ENCODE measurements at regions not wholly inside any gene's neighbourhood (a gene's known extent, or its start where the extent isn't known, plus 50 kb on each side); places are given as distances from the start of the nearest gene placed in this dataset.
"Not testable (repeated sequence)": the region's sequence is repeated elsewhere in the genome, so short reads cannot be mapped to it uniquely, and the experiment has no call there.

DNA sequence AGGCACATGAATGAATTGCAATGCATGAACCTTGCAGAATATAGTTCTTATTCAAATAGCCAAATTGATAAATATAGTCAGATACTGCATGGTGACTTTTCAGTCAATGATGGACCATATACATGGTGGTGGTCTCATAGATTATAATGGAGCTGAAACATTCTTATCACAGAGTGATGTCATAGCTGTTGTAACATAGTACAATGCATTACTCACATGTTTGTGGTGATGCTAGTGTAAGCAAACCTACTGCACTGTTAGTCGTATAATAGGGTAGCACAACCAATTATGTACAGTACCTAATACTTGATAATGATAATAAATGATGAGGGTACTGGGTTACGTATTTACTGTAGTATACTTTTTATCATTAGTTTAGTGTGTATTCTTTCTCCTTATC is 280.3 kb downstream of the BCAT1 start:
- DNase-seq (ENCODE audit: low read depth), result peak; percentile 11

DNA sequence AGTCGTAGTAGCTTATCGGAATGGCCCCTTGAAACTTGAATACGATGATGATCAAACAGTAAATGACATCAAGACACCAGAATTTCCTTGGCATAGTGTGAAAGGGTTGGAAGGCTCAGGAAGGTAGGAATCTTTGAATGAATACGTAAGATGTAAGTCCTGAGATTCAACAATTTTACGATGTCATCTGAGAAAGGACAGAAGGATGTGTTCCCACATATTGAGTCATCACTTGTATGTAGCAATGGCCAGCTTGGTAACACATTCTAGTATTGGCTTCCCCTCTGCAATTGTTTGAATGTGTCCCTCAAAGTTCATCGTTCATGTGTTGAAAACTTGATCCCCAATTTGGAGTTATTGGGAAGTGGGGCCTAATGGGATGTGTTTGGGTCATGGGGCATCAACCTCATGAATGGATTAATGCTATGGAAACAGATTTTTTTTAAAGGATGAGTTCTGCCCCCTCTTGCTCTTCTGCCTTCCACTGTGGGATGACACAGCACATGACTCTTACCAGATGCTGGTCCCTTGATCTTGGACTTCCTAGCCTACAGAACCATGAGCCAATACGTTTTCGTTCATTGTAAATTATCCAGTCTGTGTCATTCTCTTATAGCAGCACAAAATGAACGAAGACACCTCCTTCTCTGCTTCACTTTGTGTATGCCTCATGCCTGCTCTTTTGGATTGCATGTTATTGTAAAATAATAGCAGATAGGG is 284.6 kb downstream of the BCAT1 start:
- peak; percentile 36 for DNase-seq (ENCODE audit: low read depth)

DNA sequence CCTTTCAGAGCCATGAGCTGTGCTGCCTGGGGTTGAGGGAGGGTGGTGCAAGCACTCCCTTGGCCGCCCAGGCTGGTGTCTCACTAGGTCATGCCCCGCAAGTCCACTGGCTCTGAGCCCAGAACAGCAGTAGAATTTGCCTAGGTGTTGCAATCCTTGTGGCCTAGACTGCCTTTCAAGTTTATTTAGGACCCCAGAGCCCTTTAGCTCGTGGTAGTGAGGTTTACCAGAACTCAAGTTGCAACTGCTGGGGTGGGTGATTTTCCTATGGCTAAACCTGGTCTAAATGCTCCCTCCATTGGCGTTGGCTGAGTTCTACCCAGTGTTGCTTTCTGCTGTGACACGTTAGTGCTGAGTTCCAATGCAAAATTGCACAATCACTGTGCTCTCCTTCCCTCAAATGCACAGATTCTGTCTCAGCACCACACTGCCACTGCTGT is 287.2 kb downstream of the BCAT1 start:
- peak; percentile 91 for DNase-seq (ENCODE audit: low read depth)

DNA sequence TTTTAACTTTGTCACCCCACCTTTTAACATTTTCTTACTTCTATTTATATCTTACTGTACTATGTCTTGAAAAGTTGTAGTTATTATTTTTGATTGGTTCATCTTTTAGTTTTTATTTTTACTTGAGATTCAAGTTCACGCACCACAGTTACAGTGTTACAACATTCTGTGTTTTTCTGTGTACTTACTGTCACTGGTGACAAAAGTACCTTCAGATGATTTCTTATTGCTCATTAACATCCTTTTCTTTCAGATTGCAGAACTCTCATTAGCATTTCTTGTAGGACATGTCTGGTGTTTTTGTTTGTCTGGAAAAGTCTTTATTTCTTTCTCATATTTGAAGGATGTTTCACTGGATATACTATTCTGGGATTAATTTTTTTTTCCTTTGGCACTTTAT is 289.9 kb downstream of the BCAT1 start:
- DNase-seq (ENCODE audit: low read depth), result no peak

DNA sequence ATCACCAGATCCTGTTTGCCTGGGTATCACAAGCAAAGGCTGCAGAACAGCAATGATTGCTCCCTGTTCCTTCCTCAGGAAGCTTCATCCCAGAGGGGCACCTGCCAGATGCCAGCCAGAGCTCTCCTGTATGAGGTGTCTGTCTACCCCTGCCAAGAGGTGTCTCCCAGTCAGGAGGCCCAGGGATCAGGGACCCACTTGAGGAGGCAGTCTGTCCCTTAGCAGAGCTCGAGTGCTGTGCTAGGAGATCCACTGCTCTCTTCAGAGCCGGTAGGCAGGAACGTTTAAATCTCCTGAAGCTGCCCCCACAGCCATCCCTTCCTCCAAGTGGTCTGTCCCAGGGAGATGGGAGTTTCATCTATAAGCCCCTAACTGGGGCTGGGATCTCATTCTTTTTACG is 294.6 kb downstream of the BCAT1 start:
- not testable (repeated sequence) for DNase-seq (ENCODE audit: low read depth)

DNA sequence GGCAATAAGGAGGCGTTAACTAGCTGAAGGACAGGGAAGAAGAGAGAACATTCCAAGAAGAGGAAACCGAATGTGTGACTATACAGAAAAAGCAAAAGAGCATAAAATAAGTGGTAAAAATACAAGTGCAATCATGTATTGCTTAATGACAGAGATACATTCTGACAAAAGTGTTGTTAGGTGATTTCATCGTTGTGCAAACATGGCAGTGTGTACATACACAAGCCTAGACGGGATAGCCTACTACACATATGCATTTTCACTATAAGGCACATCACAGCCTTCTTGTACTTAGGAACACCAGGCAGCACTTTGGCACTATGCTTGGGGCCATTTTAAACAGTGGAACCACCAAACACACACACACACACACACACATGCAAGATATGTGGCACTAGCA is 299.3 kb downstream of the BCAT1 start:
- DNase-seq (ENCODE audit: low read depth), result no peak

DNA sequence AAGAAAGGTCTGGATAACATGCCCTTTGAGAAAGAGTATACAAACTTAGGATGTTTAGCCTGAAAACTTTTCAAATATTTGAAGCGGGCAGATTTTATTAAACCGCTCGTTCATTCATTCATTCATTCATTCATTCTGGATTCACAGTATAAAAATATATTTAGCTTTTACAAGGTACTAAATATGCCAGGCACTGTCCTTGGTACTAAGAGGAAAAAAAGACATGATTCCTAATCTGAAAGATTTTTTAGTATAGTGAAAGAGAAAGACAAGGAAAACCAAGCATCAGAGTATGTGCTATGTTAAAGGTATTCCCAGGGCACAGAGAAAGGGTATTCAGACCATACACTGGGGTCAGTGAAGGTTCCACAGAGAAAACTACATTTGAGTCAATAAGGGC is 299.7 kb downstream of the BCAT1 start:
- DNase-seq (ENCODE audit: low read depth), result no peak

DNA sequence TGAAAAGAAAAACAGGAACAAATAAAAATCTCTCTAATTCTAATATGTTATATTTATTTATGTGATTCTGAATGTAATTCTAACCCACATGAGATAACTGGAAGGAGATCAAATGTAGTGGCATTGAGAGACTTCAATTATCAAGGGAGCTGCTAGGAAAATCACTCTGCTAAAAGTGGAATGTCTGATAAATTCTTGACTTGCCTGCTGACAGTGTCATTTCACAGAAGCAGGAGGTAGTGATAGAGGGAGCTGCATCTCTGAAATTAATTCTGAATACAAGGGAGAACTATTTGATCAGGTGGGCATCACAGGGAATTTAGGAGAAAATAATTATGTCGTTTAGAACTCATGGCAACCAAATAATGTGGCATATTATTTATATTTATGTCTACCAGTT is 303.6 kb downstream of the BCAT1 start:
- DNase-seq (ENCODE audit: low read depth), result no peak

DNA sequence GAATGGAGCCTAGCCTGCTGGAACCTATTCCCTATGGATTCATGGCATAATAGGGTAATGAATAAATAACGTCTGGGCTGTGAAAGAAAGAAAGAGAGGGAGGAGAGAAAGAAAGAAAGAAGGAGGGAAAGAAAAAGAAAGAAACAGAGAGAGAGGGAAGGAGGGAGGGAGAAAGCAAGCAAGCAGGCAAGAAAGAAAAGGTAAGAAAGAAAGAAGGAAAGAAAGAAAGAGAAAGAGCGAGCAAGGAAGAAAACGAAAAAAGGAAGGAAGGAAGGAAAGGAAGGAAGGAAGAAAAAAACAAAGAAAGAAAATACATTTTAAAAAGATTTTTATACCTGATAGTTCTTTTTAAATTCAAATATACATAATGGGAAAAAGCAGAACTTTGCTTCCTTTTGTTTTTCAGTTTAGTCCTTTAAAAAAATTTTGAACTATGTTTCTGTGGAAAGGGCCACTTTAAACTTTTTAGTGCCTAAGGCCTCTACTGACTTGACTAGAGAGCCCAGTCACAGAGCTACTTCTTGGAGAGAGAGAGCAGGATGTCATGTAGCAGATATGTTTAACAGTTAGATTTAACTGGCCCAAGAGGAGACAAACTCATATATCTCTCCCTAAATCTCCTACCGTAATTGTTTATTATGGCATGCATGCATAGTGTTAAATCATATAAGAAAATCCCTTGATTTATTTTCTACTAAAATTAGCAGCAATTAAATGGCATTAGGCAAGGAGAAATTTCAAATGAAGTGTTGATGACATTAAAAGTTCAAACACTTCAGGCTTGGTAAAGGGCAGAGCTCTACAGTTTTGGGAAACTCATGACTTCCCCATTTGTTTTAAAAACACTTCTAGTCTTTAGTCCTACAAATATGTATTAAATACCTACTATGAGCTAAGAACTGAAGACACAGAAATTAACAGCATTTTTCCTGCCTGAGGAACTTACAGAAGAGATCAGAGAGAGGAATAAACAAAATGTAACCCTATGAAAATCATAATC is 305.5 kb downstream of the BCAT1 start:
- no peak for DNase-seq (ENCODE audit: low read depth)

DNA sequence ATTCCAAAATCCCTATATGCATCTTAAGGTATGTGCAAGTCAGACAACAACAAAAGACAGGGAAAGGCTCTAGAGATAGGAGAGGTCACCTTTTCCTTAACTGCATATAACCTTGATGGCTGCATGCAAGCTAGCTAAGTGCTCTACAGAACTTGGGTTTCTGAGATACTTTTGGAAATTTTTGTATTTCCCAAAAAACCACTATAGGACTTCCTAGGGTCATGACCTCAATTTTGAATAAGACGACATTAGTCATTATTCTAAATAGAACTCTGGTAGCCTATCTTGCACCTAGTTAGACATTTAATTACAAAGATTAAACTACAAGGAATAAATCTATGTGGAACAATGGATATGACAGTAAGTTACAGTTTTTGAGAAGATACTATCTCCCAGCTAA is 309.3 kb downstream of the BCAT1 start:
- DNase-seq (ENCODE audit: low read depth), result no peak

DNA sequence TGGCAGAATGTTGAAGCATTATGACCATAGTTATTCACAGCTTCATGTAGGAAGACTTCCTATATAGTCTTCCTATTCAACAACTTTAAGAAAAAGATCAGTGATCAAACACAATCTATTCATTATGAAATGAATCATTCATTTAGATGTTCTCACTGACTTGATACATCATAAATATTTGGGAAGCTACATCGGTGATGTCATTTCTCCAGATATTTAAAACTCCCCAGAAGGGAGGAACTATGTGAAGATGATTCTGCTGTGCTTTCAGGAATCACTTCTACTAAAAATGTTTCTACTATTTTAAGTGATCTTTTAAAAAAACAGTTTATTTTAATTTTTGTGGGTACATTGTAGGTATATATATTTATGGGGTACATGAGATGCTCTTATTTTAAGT is 316.4 kb downstream of the BCAT1 start:
- DNase-seq (ENCODE audit: low read depth), result no peak

DNA sequence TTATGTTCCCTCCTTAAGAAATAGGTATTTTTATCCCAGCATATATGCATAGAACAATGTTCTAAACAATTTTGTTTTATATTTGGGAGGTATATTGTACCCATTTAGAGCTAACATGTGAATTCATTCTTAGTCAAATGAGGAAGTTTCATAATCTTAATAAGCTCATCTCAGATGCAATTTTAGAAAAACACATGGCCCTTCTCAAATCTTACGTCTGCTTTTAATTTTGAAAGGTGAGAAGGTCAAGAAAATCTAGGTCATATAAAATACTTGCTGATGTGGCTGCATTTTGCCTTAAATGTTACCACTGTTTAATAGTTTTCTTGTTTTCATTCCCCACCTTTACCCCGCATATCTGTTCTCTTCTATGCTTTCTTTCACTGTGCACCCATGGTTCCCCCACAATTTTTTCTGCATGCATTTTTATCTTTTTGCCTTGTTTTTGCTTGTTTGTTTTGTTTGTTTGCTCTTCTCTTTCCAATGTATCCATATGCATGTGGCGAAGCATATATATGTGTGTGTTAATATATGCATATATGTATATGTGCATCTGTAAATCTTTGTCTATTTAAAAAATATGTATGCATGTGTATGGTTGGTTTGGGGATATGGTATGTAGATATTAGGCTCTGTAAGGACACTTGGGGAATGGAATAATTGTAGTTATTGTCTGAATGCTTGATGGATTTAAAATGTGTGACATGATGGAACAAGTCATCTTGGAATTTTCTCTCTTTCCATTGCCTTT is 317.1 kb downstream of the BCAT1 start:
- DNase-seq (ENCODE audit: low read depth), result no peak

DNA sequence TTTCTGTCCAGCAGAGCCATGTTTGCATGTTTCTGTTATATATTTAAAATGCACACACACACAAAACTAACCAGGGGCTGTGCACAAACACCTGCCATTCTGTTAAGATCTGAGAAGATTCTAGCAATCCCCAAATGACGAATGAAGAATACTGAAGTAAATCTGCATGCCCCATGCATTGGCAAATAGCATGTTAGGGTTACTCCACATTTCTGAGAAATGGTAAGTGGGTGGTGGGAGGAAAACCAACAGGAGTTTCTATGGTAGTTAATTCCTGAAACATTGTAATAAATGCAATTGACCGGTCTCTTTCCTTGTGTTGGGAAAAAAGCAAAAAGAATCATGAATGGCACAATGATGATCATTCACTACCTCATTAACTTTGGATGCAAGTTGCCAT is 318.0 kb downstream of the BCAT1 start:
- no peak for DNase-seq (ENCODE audit: low read depth)

DNA sequence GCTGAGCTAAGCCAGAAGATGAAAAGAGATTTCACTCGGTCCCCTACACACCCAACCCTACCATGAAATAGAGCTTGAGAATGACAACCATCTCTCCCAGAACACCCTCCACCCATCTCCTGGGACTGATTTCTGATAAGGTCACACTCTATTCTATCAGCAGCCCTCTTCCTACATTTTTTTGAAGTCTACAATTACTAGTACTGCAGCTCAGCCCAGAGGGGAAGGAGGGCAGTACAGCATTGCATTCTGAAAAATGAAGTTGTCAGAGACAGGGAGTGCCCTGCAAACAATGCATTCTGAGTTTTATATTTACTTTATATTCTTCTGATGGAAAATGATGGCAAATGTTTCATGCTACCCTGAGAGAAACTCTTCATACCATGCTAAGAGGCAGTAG is 318.5 kb downstream of the BCAT1 start:
- DNase-seq (ENCODE audit: low read depth), result no peak

DNA sequence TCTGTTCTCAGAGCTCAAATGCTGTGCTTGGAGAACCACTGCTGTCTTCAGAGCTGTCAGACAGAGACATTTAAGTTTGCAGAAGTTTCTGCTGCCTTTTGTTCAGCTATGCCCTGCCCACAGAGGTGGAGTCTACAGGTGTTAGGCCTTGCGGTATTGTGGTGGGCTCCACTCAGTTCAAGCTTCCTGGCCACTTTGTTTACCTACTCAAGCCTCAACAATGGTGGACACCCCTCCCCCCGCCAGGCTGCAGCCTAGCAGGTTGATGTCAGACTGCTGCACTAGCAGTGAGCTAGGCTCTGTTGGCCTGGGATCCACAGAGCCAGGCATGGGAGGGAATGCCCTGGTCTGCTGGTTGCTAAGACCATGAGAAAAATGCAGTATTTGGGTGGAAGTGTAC is 323.8 kb downstream of the BCAT1 start:
- DNase-seq (ENCODE audit: low read depth), result no peak

DNA sequence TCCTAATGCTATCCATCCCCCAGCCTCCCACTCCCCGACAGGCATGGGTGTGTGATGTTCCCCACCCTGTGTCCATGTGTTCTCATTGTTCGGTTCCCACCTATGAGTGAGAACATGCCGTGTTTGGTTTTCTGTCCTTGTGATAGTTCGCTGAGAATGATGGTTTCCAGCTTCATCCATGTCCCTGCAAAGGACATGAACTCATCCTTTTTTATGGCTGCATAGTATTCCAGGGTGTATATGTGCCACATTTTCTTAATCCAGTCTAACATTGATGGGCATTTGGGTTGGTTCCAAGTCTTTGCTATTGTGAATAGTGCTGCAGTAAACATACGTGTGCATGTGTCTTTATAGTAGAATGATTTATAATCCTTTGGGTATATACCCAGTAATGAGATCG is 328.9 kb downstream of the BCAT1 start:
- not testable (repeated sequence) for DNase-seq (ENCODE audit: low read depth)

DNA sequence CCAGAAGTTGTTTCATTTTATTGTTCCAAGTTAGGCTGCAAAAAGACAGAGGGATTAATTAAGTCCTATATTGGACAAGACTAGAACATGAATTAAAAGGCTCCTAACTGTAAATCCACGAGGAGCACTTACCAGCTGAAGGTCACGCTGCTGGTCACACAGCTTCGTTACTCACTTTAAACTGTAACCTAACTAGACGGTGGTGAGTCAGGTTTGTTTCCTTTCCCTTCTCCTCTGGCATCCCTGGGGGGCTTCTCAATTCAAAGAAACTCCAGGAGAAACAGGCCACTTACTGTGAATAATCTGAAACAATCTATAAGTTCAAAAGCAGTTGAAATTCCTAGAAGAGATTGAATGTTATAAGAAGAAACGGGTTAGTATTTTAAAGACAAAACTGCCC is 331.4 kb downstream of the BCAT1 start:
- DNase-seq (ENCODE audit: low read depth), result peak; percentile 61

DNA sequence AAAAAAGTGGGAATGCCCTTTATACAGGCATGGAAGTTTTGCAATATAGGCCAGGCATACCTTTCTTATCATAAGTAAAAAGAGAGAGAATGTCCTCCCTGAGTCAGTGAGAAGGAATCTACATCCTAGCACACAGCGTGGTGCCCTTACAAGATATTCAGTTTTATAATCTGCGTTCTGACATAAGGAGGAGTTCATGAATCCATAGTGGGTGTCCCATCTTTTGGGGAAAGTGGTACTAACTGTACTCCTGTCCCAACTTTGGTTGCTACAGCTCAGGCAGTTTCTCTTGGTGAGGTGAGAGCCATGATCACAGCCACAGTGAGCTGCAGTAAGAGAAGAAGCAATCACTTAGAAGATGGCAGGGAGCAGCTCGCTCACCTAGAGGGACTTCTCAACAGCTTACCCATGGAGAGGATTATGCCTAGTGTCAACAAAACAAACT is 332.9 kb downstream of the BCAT1 start:
- peak; percentile 45 for DNase-seq (ENCODE audit: low read depth)

DNA sequence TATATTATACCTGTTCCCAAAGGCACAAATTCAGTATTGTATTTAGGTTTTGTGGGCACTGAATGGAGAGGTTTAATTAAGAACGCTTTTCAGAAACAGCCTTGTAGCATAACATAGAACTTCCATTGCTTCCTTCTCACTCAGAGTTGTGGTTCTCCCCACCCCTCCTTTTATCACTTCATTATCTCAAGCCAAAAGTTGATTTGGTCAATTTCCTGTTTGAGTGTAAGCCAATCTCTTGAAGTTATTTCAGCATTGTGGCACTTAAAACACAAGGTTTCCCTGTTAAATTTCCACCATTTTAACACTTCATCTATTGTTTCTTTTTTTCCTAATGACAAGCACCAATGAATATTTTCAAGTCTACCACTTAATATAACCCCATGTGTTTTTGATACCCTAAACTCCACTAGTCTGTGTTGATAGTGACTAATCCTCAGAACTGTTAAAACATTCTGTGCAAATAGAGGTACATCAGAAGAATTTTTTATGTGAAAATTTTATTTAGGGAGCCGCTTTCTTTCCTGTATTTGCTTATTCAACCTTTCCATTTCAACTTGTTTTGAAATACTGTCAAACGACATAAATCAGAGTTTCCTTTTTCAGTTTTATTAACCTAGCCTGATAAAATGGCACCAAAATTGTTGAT is 340.1 kb downstream of the BCAT1 start:
- DNase-seq (ENCODE audit: low read depth), result peak; percentile 64

DNA sequence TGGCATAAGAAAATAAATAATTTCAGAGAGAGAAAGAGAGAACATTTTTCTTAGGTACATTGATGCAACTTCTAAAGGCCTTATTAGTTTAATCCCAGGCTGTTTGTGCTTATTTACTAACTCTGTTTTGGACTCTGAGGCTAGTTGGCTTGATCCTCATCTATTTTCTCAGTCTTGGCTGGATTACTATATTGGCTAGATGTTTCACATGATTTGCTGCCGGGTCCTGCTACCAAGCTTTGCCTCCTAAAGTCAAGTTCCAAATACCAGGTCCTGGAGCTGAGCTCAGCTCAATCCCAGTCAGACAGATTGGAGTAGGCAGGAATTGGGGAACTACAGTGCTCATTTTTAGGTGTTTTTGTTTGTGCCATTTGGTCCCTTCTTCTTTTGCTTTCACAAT is 340.8 kb downstream of the BCAT1 start:
- no peak for DNase-seq (ENCODE audit: low read depth)

DNA sequence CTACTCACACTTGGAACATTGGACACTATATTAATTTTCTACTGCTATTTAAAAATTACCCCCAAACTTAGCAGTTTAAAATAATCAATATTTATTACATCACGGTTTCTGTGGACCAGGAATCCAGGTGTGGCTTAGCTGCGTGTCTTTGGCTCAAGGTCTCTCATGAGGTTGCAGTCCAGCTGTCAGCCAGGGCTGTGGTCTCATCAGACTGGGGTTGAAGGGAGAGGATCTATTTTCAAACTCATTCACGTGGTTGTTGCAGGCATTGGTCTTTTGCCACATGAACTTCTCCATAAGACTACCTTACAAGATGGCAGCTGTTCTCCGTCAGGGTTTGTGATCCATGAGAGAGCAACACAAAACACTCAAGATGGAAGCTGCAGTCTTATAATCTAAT is 343.0 kb downstream of the BCAT1 start:
- no peak for DNase-seq (ENCODE audit: low read depth)

DNA sequence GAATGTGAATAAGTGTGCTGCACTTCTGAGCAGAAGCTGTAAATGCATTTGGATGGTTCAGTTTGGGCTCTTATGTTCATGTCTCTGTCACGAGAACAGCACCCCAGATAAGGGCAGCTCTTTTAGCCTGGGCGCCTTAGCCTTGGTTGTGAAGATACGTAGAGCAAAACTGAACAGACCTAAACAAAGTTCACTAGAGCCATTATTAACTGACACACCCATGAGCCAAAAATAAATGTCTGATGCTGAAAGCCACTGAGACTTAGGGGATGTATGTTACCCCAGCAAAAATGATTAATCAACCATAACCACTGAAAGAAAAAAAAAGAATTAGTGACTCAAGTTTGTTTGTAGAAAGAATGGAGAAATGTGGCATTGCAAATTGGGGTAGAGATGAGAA is 343.4 kb downstream of the BCAT1 start:
- DNase-seq (ENCODE audit: low read depth), result no peak
